ENCODE measurements at regions not wholly inside any gene's neighbourhood (a gene's known extent, or its start where the extent isn't known, plus 50 kb on each side); places are given as distances from the start of the nearest gene placed in this dataset.

GRCh38 chr9:118303216-118303615, 599.0 kb downstream of the TLR4 start:
- no peak for ATAC-seq
- no peak for TF ChIP-seq PPARA (CRISPR knock-in tag; IDR thresholded peaks at IDR 0.05; ENCODE audit: borderline replicate concordance)
- no peak for TF ChIP-seq ZFP30 (CRISPR knock-in tag; IDR thresholded peaks at IDR 0.05)
- TF ChIP-seq TCF4 (CRISPR knock-in tag; IDR thresholded peaks at IDR 0.05; ENCODE audit: borderline replicate concordance), result no peak
- TF ChIP-seq CSDC2 (CRISPR knock-in tag; IDR thresholded peaks at IDR 0.05), result no peak
- no peak for TF ChIP-seq POU6F1 (CRISPR knock-in tag; IDR thresholded peaks at IDR 0.05; ENCODE audit: borderline replicate concordance, low read depth)
- no peak for TF ChIP-seq BACH2 (CRISPR knock-in tag; IDR thresholded peaks at IDR 0.05; ENCODE audit: borderline replicate concordance)
- TF ChIP-seq RARB (CRISPR knock-in tag; IDR thresholded peaks at IDR 0.05), result no peak
- no peak for TF ChIP-seq SNAI2 (CRISPR knock-in tag; IDR thresholded peaks at IDR 0.05)
- no peak for TF ChIP-seq ZNF8 (CRISPR knock-in tag; IDR thresholded peaks at IDR 0.05)
- no peak for TF ChIP-seq ZNF565 (CRISPR knock-in tag; conservative IDR thresholded peaks at IDR 0.05; ENCODE audit: low read depth)

DNA sequence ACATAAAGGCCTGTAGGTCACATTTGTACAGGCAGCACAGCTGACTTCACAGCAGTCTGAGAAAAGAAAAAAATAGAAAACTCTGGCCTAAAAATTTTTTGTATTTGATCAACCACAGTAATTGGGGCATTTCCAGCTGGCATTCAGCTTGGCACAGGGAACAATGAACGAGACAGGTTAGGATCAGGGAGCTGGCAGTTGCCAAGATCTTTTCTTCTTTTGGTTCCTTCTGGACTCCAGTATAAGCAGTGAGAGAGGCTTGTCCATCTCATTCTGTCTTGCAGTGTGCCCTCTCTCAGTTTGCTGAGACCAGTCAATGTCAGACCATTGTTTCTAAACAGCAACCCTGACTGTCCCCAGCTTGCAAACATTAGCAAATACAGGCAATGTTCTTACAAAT, 601.1 kb downstream of the TLR4 start:
- TF ChIP-seq ZC3H10 (CRISPR knock-in tag; IDR thresholded peaks at IDR 0.05), result no peak
- TF ChIP-seq, protein P1, sequence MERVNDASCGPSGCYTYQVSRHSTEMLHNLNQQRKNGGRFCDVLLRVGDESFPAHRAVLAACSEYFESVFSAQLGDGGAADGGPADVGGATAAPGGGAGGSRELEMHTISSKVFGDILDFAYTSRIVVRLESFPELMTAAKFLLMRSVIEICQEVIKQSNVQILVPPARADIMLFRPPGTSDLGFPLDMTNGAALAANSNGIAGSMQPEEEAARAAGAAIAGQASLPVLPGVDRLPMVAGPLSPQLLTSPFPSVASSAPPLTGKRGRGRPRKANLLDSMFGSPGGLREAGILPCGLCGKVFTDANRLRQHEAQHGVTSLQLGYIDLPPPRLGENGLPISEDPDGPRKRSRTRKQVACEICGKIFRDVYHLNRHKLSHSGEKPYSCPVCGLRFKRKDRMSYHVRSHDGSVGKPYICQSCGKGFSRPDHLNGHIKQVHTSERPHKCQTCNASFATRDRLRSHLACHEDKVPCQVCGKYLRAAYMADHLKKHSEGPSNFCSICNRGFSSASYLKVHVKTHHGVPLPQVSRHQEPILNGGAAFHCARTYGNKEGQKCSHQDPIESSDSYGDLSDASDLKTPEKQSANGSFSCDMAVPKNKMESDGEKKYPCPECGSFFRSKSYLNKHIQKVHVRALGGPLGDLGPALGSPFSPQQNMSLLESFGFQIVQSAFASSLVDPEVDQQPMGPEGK (CRISPR knock-in tag; IDR thresholded peaks at IDR 0.05; ENCODE audit: borderline replicate concordance), result no peak
- TF ChIP-seq ZNF8 (CRISPR knock-in tag; IDR thresholded peaks at IDR 0.05), result no peak
- no peak for TF ChIP-seq SNAI2 (CRISPR knock-in tag; IDR thresholded peaks at IDR 0.05)
- TF ChIP-seq TSHZ2 (CRISPR knock-in tag; IDR thresholded peaks at IDR 0.05), result no peak
- TF ChIP-seq TOX (CRISPR knock-in tag; IDR thresholded peaks at IDR 0.05; ENCODE audit: borderline replicate concordance), result no peak
- no peak for TF ChIP-seq TCF4 (CRISPR knock-in tag; IDR thresholded peaks at IDR 0.05; ENCODE audit: borderline replicate concordance)
- no peak for TF ChIP-seq GLIS3 (CRISPR knock-in tag; IDR thresholded peaks at IDR 0.05)
- TF ChIP-seq CSDC2 (CRISPR knock-in tag; IDR thresholded peaks at IDR 0.05), result no peak
- no peak for TF ChIP-seq PPARA (CRISPR knock-in tag; IDR thresholded peaks at IDR 0.05; ENCODE audit: borderline replicate concordance)
- TF ChIP-seq POU6F1 (CRISPR knock-in tag; IDR thresholded peaks at IDR 0.05; ENCODE audit: borderline replicate concordance, low read depth), result no peak
- TF ChIP-seq, protein P2, sequence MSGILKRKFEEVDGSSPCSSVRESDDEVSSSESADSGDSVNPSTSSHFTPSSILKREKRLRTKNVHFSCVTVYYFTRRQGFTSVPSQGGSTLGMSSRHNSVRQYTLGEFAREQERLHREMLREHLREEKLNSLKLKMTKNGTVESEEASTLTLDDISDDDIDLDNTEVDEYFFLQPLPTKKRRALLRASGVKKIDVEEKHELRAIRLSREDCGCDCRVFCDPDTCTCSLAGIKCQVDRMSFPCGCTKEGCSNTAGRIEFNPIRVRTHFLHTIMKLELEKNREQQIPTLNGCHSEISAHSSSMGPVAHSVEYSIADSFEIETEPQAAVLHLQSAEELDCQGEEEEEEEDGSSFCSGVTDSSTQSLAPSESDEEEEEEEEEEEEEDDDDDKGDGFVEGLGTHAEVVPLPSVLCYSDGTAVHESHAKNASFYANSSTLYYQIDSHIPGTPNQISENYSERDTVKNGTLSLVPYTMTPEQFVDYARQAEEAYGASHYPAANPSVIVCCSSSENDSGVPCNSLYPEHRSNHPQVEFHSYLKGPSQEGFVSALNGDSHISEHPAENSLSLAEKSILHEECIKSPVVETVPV (CRISPR knock-in tag; IDR thresholded peaks at IDR 0.05), result no peak
- ATAC-seq, result no peak

GRCh38 chr9:118306801-118307200, 602.6 kb downstream of the TLR4 start:
- no peak for ATAC-seq
- TF ChIP-seq ZNF70 (CRISPR knock-in tag; IDR thresholded peaks at IDR 0.05) (no peak), TOX (CRISPR knock-in tag; IDR thresholded peaks at IDR 0.05; ENCODE audit: borderline replicate concordance) (no peak), ZNF8 (CRISPR knock-in tag; IDR thresholded peaks at IDR 0.05) (no peak), BACH2 (CRISPR knock-in tag; IDR thresholded peaks at IDR 0.05; ENCODE audit: borderline replicate concordance) (no peak), ZC3H10 (CRISPR knock-in tag; IDR thresholded peaks at IDR 0.05) (no peak), ZFP30 (CRISPR knock-in tag; IDR thresholded peaks at IDR 0.05) (no peak), ZNF565 (CRISPR knock-in tag; conservative IDR thresholded peaks at IDR 0.05; ENCODE audit: low read depth) (no peak), ISL1 (CRISPR knock-in tag; IDR thresholded peaks at IDR 0.05) (no peak), CSDC2 (CRISPR knock-in tag; IDR thresholded peaks at IDR 0.05) (no peak), TCF4 (CRISPR knock-in tag; IDR thresholded peaks at IDR 0.05; ENCODE audit: borderline replicate concordance) (no peak), POU6F1 (CRISPR knock-in tag; IDR thresholded peaks at IDR 0.05; ENCODE audit: borderline replicate concordance, low read depth) (no peak), GLIS3 (CRISPR knock-in tag; IDR thresholded peaks at IDR 0.05) (no peak), RARB (CRISPR knock-in tag; IDR thresholded peaks at IDR 0.05) (no peak), SNAI2 (CRISPR knock-in tag; IDR thresholded peaks at IDR 0.05) (no peak)
- TF ChIP-seq, protein P2 (CRISPR knock-in tag; IDR thresholded peaks at IDR 0.05), result no peak
- TF ChIP-seq, protein P3, sequence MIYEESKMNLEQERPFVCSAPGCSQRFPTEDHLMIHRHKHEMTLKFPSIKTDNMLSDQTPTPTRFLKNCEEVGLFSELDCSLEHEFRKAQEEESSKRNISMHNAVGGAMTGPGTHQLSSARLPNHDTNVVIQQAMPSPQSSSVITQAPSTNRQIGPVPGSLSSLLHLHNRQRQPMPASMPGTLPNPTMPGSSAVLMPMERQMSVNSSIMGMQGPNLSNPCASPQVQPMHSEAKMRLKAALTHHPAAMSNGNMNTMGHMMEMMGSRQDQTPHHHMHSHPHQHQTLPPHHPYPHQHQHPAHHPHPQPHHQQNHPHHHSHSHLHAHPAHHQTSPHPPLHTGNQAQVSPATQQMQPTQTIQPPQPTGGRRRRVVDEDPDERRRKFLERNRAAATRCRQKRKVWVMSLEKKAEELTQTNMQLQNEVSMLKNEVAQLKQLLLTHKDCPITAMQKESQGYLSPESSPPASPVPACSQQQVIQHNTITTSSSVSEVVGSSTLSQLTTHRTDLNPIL (CRISPR knock-in tag; IDR thresholded peaks at IDR 0.05; ENCODE audit: low read depth), result no peak
